ENCODE measurements at regions not wholly inside any gene's neighbourhood (a gene's known extent, or its start where the extent isn't known, plus 50 kb on each side); places are given as distances from the start of the nearest gene placed in this dataset.

GRCh38 chr20:61120595-61121515, 131.2 kb upstream of the CDH4 start:
- TF ChIP-seq EZH2phosphoT487 (IDR thresholded peaks at IDR 0.05; ENCODE audit: borderline replicate concordance, low read depth, low read length) = no peak
- TF ChIP-seq, protein P1, sequence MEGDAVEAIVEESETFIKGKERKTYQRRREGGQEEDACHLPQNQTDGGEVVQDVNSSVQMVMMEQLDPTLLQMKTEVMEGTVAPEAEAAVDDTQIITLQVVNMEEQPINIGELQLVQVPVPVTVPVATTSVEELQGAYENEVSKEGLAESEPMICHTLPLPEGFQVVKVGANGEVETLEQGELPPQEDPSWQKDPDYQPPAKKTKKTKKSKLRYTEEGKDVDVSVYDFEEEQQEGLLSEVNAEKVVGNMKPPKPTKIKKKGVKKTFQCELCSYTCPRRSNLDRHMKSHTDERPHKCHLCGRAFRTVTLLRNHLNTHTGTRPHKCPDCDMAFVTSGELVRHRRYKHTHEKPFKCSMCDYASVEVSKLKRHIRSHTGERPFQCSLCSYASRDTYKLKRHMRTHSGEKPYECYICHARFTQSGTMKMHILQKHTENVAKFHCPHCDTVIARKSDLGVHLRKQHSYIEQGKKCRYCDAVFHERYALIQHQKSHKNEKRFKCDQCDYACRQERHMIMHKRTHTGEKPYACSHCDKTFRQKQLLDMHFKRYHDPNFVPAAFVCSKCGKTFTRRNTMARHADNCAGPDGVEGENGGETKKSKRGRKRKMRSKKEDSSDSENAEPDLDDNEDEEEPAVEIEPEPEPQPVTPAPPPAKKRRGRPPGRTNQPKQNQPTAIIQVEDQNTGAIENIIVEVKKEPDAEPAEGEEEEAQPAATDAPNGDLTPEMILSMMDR (conservative IDR thresholded peaks at IDR 0.05; ENCODE audit: low read length) = peak; percentile 68
- no peak overlapping the region for H3K27ac ChIP-seq (ENCODE audit: low read depth, low read length, poor library complexity, severe bottlenecking)
- no peaks in the 10 kb centered on the region for H3K9me3 ChIP-seq (ENCODE audit: low read length)
- ChIA-PET POLR2A (no interaction called here), CTCF (ENCODE audit: unreplicated experiment) (no interaction called here)
- H3K4me3 ChIP-seq (ENCODE audit: low read depth, low read length, poor library complexity, severe bottlenecking) = no peak overlapping the region
- H3K4me2 ChIP-seq (ENCODE audit: low read length) = no peak overlapping the region
- no TSS peak for BruUV-seq (replicated peaks)
- DNase-seq (ENCODE audit: low spot score) = peak; percentile 30
- intact Hi-C loops (cut with micrococcal nuclease; ENCODE audit: unreplicated experiment) = no loop called here
- H2AFZ ChIP-seq (ENCODE audit: low read length) = no peak overlapping the region
- H3K36me3 ChIP-seq (ENCODE audit: insufficient read depth, low read length) = no peaks in the 10 kb centered on the region
- no peaks in the 10 kb centered on the region for H3K9me2 ChIP-seq (ENCODE audit: insufficient read depth, low read length)
- no peaks in the 10 kb centered on the region for H3K4me1 ChIP-seq (ENCODE audit: insufficient read depth, low read length, poor library complexity, severe bottlenecking)
- no peaks in the 10 kb centered on the region for H4K20me1 ChIP-seq (ENCODE audit: insufficient read depth, low read length)
- no peaks in the 10 kb centered on the region for H3K79me2 ChIP-seq (ENCODE audit: insufficient read depth, low read depth, low read length)

GRCh38 chr20:61121661-61122060, 130.4 kb upstream of the CDH4 start:
- no peak overlapping the region for H3K4me2 ChIP-seq (ENCODE audit: low read length)
- no TSS peak for BruUV-seq (replicated peaks)
- no peaks in the 10 kb centered on the region for H3K9me2 ChIP-seq (ENCODE audit: insufficient read depth, low read length)
- no peak overlapping the region for H3K27ac ChIP-seq (ENCODE audit: low read depth, low read length, poor library complexity, severe bottlenecking)
- ChIA-PET CTCF (ENCODE audit: unreplicated experiment) (no interaction called here), POLR2A (no interaction called here)
- no peak for TF ChIP-seq EZH2phosphoT487 (IDR thresholded peaks at IDR 0.05; ENCODE audit: borderline replicate concordance, low read depth, low read length)
- TF ChIP-seq, protein P1 (conservative IDR thresholded peaks at IDR 0.05; ENCODE audit: low read length) = no peak
- no peaks in the 10 kb centered on the region for H3K79me2 ChIP-seq (ENCODE audit: insufficient read depth, low read depth, low read length)
- DNase-seq (ENCODE audit: low spot score) = no peak
- H2AFZ ChIP-seq (ENCODE audit: low read length) = no peak overlapping the region
- no peaks in the 10 kb centered on the region for H4K20me1 ChIP-seq (ENCODE audit: insufficient read depth, low read length)
- no peaks in the 10 kb centered on the region for H3K9me3 ChIP-seq (ENCODE audit: low read length)
- no peaks in the 10 kb centered on the region for H3K4me1 ChIP-seq (ENCODE audit: insufficient read depth, low read length, poor library complexity, severe bottlenecking)
- H3K4me3 ChIP-seq (ENCODE audit: low read depth, low read length, poor library complexity, severe bottlenecking) = no peak overlapping the region
- intact Hi-C loops (cut with micrococcal nuclease; ENCODE audit: unreplicated experiment) = no loop called here
- no peaks in the 10 kb centered on the region for H3K36me3 ChIP-seq (ENCODE audit: insufficient read depth, low read length)

DNA sequence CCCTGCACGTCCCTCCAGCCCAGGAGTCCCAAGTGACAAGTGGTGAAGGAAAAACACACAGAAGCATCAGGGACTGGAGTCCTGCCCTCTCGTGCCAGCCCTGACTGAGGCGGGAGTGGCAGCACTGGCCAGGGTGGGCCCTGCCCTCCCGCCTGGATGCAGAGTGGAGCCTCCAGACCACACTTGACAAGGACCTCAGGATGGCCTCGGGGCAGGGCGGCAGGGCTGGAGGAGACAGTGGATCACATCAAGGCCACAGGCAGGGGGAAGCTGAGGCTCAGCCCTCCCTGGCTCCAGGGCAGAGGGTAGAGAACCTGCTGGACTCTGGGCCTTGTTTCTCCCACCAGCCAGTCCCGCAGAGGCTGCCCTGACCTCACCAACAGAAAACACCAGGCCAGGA, 128.8 kb upstream of the CDH4 start:
- intact Hi-C loops (cut with micrococcal nuclease; ENCODE audit: unreplicated experiment) = no loop called here
- H3K4me3 ChIP-seq (ENCODE audit: low read depth, low read length, poor library complexity, severe bottlenecking) = no peak overlapping the region
- H4K20me1 ChIP-seq (ENCODE audit: insufficient read depth, low read length) = no peaks in the 10 kb centered on the region
- no peaks in the 10 kb centered on the region for H3K79me2 ChIP-seq (ENCODE audit: insufficient read depth, low read depth, low read length)
- CTCF ChIA-PET (ENCODE audit: unreplicated experiment) = no interaction called here
- POLR2A ChIA-PET = interaction anchor here (0.6 kb wide), 1 partner anchor 1254 kb away, joined by 3 read pairs; no protein-coding TSS in a partner anchor
- H3K4me2 ChIP-seq (ENCODE audit: low read length) = no peak overlapping the region
- no peak overlapping the region for H2AFZ ChIP-seq (ENCODE audit: low read length)
- BruUV-seq (replicated peaks) = no TSS peak
- no peaks in the 10 kb centered on the region for H3K36me3 ChIP-seq (ENCODE audit: insufficient read depth, low read length)
- no peaks in the 10 kb centered on the region for H3K9me3 ChIP-seq (ENCODE audit: low read length)
- no peak overlapping the region for H3K27ac ChIP-seq (ENCODE audit: low read depth, low read length, poor library complexity, severe bottlenecking)
- H3K9me2 ChIP-seq (ENCODE audit: insufficient read depth, low read length) = no peaks in the 10 kb centered on the region
- TF ChIP-seq EZH2phosphoT487 (IDR thresholded peaks at IDR 0.05; ENCODE audit: borderline replicate concordance, low read depth, low read length) = no peak
- TF ChIP-seq, protein P1 (conservative IDR thresholded peaks at IDR 0.05; ENCODE audit: low read length) = no peak
- DNase-seq (ENCODE audit: low spot score) = no peak
- H3K4me1 ChIP-seq (ENCODE audit: insufficient read depth, low read length, poor library complexity, severe bottlenecking) = no peaks in the 10 kb centered on the region

All from OCI-LY7 (cell line).